NOMO-1 treated with DMSO at 0.1 percent for 48 hours (cell line): ENCODE measurements at regions not wholly inside any gene's neighbourhood (a gene's known extent, or its start where the extent isn't known, plus 50 kb on each side); places are given as distances from the start of the nearest gene placed in this dataset.
A peak's percentile ranks its signal among the peaks of the same experiment; 100 is the strongest.

ENCODE experiments used
- DNase-seq: peaks from one replicate; lab custom pipeline; 2025; ENCODE audit not compliant: unreplicated experiment; lab: John Stamatoyannopoulos, UW

DNA sequence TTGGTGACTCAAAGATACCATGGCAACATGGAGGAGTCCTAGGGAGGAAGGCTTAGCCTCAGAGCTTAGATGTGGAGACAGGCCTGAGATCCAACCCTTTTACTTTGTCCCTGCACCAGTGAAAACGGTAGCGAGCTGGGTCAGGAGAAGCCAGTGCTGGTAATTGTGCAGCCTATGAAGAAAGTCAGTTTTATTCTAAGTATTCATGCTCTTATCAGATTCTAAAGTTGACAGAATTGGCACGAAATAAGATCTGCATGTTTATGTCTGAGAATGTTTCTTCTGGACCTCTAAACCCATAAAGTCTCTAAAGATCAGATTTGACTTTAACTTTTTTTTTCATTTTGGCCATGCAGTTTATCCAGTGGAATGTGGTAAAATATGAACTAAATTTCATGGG is 93.8 kb downstream of the SCG2 start:
- no peak for DNase-seq

DNA sequence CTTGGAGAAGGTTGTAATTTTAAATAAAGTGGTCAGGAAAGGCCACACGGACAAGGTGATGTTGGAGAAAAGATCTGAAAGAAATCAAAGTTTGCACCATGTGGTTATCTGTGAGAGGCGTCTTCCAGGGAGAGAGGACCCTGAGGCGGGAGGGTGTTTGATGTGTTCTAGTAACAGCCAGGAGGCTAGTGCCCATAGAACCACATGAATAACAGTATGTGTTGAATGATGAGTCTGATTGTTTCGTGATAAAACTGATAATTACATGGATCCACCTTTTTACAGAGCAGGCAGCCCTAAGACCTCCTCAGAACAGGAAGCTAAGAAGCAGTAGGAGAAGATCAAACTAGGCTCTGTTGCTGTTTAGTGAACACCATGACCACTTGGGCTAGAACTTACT is 91.4 kb downstream of the SCG2 start:
- no peak for DNase-seq

DNA sequence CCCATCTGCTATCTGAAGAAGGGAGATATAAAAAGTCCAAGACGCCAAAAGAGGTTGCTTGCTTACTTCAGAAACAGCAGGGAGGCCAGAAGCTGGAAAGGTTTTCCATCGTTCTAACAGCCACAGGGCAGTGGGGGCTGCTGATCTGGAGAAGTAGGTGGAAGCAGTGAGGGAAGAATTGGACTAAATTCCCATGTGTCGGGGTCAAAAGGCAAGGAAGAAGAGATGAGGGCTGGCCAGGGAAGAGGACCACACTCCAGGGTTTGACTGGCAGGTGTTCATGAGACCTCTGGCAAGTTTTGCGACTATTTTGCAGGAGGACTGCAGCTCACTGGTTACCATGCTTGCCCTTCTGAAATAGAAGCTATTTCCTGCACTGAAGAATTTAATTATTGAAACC is 91.0 kb downstream of the SCG2 start:
- no peak for DNase-seq

DNA sequence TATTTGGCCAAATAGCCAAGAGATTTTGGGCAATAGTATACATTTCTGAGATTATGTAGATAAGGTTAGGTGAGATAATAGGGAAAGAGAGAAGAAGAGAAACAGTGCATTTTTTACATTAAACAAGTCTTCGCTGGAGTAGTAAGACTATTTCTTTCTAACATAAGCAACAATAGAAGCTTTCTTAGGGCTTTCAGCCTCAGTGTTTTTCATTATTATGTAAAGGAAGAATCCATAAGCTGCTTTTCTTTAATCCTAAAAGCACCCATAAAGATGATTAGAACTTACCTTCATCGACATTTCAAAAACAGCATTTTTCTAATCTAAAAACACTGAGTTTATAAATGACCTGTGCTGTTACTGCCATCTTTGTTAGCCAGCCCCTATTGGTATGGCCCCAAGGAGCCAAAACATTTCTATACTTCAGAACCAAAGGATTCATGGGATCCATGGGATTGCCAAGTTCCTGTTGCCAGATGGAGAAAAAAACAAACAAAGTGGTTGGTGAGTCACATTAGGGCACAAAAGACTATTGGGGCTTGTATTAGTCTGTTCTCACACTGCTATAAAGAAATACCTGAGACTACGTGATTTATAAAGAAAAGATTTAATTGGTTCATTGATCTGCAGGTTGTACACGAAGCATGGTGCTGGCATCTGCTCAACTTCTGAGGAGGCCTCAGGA is 88.2 kb downstream of the SCG2 start:
- no peak for DNase-seq

DNA sequence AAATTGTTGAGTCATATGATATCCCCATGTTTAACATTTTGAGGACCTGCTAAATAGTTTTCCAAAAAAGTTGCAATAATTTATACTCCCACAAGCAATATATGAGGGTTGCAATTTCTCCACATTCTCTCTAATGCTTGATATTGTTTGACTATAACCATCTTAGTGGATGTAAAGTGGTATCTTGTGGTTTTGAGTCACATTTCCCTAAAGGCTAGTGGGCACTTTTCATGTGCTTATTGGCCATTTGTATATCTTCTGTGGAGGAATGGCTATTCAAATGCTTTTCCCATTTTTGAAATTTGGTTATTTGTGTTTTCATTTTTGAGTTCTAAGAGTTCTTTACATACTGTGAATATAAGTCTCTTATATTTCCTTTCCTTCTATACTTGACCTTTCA is 82.7 kb downstream of the SCG2 start:
- no peak for DNase-seq

DNA sequence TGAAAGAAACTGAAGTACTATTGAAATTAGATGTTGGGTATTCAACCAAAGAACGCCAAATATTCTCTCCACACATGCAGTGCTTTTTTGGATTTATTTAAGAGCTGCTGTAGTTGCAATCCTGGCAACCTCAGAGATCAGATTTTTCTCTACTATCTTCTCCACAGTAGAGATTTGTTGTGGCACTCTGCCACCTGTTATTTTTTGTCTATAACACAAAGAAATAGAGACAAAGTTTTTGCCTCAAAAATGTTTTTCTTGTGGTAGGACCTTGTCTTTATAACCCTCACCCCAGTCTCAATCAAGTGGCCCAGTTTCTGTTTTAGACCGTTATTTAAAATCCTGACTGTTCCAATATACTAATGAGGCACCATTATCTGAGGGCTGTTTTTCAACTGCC is 79.4 kb downstream of the SCG2 start:
- DNase-seq = no peak

DNA sequence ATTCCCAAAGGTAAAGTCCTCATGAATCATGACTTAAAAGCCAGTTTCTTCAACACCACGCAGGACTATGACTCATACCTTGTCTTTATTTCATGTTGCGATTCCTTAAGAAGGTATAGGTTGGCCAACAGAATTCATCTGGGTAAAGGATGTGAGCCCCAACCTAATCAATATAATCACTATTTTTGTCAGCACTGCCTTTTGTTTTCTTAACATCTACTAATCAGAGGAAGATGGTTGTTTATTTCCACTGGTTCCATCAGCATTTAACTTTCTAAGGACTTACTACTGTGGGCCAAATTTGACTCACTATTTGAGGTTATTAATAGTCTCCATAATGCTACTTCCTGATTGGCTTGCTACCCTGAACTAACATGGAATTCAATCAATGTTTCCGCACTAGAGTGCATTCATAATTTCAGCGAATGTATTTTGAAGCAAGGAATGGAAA is 78.6 kb downstream of the SCG2 start:
- no peak for DNase-seq

DNA sequence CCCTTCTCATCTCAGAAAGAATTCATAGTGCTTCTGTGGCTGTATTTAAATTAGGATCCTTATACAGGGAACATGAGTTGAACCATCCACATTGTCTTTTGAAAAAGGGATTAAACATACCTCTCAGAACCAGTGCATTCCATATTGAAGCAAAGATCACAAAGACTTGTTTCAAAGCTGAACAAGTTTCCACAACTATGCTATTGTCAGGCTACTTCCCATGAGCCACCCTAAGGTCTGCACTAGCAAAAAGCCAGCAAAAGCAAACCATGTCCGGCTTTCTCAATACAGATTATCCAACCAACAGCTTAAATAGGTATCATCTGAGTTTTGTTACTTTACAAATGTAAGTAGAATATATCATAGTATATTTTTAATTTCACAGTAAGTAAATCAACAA is 78.1 kb downstream of the SCG2 start:
- no peak for DNase-seq

DNA sequence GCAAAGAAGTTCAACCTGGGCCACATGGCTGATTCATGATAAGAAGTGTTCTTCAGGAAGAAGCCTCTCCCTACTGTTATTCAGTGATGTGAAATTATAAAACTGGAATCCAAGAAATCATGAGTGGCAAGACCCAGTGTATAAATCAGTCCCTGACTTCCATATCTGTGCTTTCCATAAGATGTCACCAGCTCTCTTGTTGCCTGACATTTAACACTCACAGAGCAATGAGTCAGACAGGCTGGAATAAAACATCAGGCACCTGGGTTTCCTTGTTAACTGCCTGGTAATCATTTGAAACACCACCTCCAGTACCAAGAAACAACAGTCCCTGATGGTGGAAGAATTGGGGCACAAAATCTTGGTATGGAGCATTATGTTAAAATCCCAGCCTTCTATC is 76.1 kb downstream of the SCG2 start:
- DNase-seq = no peak

DNA sequence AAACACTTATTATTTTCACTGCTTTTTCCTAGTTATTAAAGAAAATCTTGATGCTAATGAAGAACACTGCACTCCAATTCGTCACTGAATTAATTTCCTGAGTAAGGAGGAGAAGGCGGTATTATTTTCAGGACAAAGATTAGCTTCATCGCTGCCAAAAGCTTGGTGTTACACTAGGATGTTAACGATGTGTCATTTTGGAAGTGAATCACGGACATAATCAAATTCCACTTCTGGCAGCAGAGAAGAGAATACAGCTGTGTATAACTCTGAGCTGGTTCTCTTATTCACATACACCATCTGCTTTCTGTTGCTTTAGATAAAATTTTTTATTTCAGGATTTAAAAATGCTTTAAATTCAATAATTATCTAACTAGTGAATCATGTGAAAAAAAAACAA is 74.1 kb downstream of the SCG2 start:
- DNase-seq = no peak

DNA sequence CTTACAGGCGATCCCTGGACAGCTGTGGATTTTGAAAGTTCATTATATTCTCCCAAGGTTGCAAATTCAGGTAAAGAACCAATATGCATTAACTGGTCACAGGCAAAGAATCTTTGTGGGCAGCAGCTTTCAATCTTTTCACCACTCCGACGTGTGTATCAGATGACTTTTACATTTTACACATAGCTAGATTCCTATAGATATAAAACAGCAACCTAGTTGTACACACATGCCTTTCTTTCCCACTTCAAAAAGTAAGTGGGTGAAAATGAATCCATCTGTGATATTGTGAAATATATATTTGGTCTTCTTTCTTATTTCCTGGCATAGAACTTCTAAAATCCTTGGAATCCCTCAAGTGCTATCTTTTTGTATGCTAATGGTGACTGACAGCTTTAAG is 72.5 kb downstream of the SCG2 start:
- DNase-seq = no peak

DNA sequence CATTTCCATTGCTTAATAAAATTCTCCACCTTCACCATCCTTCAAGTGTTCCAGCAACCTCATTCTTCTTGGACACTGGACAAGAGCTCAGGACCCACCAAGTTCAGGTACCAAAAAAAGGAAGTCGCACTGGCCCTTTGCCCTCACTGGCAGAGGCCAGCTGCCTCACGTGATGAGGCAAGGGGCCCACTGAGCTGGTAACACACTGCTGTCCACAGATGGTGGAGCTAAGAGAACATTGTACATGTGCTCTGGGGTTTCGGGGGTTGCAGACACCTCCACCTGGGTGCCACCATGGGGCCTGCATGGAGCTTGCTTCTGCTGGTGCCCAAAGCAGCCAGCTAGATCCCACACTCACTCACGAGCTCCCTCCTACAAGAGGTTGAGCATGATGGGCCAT is 71.3 kb downstream of the SCG2 start:
- DNase-seq = no peak

DNA sequence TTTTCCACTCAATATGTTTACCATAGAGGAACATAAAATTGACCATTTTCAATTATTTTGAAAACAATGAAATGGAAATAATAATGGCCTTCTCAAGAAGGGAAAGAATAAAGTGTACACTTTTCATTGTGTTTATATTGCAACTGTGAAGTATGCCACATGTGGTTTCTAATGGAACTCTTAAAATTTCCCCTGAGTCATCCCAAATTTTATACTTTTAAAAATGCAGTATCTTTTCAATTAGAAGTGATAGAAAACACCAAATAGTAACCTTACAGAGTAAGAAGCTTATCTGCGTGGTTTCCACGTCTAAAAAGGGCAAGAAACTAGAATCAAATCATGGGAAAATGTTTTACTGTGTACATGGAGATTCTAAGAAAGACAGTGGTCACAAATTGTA is 70.0 kb downstream of the SCG2 start:
- no peak for DNase-seq

DNA sequence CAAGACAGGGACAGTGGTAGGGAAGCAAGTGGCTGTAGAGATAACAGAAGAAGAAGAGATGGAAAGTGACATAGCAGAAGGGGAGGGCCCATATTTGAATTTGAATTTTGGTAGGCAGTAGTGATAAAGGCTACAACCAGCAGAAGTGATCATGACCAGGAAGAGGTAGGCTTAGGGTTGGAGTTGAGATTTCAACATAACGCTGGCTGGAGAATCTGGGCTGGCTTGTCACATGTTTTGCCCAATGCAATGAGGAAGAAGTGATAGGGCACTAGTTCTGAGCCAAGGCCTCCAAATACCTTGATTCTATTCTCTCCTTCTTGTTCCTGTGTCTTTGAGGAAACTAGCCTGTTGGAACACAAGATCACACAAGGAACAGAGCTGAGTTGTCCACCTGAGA is 69.4 kb downstream of the SCG2 start:
- peak; percentile 31 for DNase-seq

DNA sequence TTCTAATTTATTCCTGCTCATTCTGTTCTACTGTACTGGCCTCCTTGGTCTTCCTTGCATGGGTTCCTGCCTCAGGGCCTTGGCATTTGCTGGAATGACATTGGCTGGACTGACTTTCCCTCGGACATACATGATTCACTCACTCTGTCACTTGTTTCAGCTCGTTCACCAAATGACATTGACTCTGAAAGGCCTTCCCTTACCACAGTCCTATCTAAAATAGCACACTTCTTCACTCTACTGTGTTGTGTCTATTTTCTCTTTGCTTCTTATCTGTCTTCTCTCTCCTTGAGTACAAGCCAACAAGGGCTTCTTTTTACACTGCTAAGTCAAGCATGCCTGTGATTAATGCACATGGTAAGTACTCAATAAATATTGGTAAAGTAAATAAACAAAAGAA is 65.6 kb downstream of the SCG2 start:
- DNase-seq = no peak

DNA sequence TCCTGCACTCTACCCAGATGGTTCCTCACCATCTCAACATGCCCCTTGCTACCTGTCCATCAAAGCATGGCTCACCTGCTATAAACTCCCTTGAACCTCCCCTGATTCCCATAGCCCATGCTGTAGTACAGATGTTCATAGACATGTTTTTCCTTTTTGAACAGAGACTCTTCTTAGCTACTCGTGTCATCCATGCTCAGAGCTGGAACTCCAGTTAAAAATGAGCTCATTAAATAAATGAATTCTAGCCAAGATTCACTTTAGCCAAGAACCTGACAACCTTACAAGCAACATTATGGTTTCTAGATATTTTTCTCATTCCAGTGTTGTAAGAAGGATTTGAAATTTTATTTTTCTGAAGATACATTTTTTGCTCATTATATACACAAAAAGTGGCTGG is 65.0 kb downstream of the SCG2 start:
- no peak for DNase-seq

DNA sequence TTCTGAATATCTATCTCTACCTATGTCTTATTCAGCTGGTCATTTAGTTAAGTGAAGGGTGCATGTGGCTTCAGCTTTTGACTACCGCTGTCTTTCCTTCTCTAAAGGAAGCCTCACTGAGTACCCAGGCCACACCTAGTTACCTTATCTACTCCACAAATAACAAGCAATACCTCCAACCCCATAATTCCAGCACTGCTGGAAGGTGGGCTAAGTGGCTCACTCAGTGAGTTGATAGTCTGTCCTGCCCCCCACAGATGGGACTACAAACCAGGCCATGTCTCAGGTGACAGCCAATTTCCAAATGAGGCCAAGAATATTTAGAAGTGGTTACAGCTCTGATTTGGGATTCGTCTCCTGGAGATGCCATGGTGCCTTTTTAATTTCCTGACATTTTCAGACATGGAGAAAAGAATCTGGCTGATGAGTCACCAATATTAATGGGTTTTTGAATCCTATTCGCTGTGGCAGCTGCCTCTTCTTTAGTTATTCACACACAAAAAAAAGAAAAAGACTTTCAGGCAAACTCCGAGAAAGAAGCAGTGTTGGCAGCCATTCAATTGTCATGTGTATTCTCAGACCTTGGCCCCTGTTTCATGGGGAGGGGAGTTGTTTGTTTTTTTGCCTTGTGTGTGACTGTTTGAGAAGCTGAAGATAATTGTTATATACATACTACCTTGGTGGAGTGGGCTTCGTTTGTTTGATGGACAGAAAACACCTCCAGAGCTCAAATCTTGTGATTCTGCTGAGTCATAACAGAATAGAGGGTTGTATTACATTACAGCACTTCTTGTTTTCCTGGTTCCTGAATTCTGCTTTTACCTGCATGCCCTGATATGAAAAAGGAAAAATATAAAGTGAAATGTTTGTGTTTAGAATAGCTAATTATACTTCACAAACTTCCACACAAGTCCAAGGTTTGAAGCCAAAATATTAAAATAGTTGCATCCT is 64.2 kb downstream of the SCG2 start:
- peak; percentile 3 for DNase-seq

DNA sequence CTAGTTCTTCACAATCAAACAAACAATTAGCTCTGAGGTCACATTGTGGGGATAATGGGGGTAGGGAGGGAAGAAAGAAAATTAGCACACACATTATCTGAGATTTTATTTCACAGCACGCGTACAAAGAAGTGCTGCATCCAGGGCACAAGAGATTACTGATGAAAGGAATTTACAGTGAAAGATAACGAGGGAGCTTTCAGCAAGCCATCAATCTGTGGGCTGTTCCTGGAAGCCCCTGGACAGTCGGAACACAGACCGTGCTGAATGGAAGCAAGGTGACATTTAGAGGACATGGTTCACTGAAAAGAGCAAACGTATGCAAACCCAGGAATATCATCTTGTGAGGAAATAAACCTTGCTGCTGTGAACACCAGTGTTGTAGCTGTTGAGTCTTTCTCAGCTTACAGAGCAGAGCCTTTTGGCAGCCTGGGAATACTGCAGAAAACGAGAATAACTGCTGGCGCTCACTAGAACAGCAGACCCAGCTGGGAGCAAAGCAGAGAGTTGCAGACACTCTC is 63.2 kb downstream of the SCG2 start:
- DNase-seq = no peak

DNA sequence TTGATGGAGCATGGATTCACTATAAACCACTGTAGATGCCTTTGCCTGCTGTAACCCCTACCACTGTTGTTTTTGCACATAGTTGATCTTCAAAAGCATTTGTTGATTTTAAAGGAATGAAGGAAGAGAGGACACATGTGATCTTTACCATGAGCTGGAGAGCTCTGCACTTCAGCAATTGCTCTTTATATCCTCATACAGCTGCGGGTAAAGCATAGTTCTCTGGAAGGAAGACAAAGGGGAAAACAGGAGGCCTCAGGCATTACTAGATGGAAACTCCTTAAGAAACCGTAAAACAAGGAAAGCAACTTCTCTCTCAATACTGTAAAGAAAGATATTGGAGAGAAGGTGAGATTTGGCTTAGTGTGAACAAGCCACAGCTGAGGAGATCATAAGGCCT is 60.6 kb downstream of the SCG2 start:
- DNase-seq = no peak

DNA sequence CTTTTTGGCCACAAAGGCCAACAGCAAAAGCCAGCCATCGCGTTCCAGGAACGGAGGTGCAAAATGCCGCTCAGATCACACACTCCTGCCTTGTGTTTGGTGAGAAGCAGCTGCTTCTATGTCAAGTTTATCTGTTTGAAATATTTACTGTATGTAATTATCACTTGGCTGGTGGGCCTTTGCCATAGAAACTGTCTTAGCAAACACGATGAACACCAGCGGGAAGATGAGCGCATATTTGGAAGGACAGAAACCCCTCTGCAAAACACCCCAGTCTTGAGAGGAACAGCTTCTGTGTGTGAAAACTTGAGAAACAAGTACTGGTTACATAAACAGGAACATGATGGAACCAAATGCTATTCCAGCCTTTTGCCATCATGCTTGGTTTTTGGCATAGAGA is 59.7 kb downstream of the SCG2 start:
- DNase-seq = no peak

DNA sequence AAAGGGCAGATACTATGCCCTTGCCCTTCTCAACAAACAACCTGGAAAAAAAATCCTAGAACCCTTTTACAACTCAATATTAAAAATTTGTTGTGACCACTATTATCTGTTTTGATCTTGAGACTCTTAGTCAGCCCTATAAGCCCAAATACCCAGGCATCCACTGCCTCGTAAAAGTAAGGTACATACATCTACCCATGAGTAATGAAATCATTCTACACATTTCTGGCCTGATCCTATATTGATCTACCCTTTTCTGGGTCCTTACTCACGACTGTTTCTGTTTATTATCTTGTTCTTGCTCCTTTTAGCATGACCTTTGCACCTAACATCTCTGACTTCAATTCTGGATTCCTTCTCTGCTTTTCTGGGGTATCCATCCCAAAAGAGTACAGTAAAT is 56.8 kb downstream of the SCG2 start:
- no peak for DNase-seq

DNA sequence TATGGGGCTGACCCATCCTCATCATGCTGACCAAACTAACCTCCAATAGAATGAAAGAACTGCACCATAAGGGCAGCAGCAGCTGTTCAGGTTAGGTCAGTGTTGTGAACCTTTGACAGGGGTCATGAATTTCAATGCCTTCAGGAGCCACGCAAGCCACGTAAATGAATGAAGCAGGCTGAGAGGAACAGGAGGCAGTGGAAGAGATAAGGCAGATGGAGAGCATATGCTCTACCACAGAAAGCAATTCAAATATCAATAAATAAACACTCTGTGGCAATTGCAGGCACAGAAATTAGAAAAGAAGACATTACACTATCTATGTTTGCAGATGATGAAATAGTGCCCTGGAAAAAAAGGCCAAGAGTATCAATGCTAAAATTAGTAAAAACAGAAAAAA is 56.3 kb downstream of the SCG2 start:
- DNase-seq = no peak
